Panc1 (cell line): ENCODE measurements at regions not wholly inside any gene's neighbourhood (a gene's known extent, or its start where the extent isn't known, plus 50 kb on each side); places are given as distances from the start of the nearest gene placed in this dataset.

ENCODE experiments used
- ATAC-seq: fragments of 200-7000 bp; cut with Tn5 transposase; 2 replicates; pipeline ENCODE4 v1.9.1; 2020; ENCODE audit warnings: mild to moderate bottlenecking, moderate library complexity
- BruUV-seq: library from RNA; stranded (reverse); fragments of 400-500 nt; replicated peaks from 2 replicates; lab custom pipeline; 2021; lab: Mats Ljungman, UMichigan
- CTCF ChIA-PET: fragments of 300-600 bp; sonication (Branson Sonifier 250); formaldehyde crosslinking; loops from one replicate; lab custom pipeline; 2022; ENCODE audit warnings: antibody characterized with exemption; lab: Charles Lee
- POLR2A ChIA-PET: fragments of 300-600 bp; sonication (Branson Sonifier 250); formaldehyde crosslinking; loops from one replicate; lab custom pipeline; 2022; ENCODE audit warnings: antibody characterized with exemption; lab: Charles Lee
- DNase-seq: peaks from one replicate; pipeline ENCODE4 v3.0.0-alpha.2; 2010; ENCODE audit warnings: low read depth, low spot score
- H3K27ac ChIP-seq: 2 replicates; pipeline ENCODE4 v1.5.1; 2011; ENCODE audit warnings: mild to moderate bottlenecking, low read length, inconsistent platforms
- H3K27me3 ChIP-seq: fragments of 200-500 bp; sonication (Bioruptor generic); 2 replicates; pipeline ENCODE4 v1.6.0; 2014; ENCODE audit warnings: low read length, inconsistent platforms; ENCODE audit not compliant: control insufficient read depth, insufficient read depth
- H3K36me3 ChIP-seq: fragments of 200-500 bp; sonication (Bioruptor generic); 2 replicates; pipeline ENCODE4 v1.5.1; 2014; ENCODE audit warnings: inconsistent platforms, mild to moderate bottlenecking, low read length, moderate library complexity; ENCODE audit not compliant: control insufficient read depth, insufficient read depth
- H3K4me1 ChIP-seq: 2 replicates; pipeline ENCODE4 v1.5.1; 2011; ENCODE audit warnings: inconsistent platforms, mild to moderate bottlenecking, low read length, moderate library complexity; ENCODE audit not compliant: control insufficient read depth, insufficient read depth
- H3K4me3 ChIP-seq, 2 experiments: 2 replicates each; pipeline ENCODE4 v1.5.1; 2011 to 2012; ENCODE audit warnings: low read depth in 2 of 2, low read length in 2 of 2, mild to moderate bottlenecking in 2 of 2, inconsistent platforms in 1 of 2, moderate library complexity in 1 of 2
- H3K9me3 ChIP-seq: fragments of 200-500 bp; sonication (Bioruptor generic); 2 replicates; pipeline ENCODE4 v1.5.1; 2014; ENCODE audit warnings: low read depth, mild to moderate bottlenecking, inconsistent platforms, low read length, moderate library complexity; ENCODE audit not compliant: control insufficient read depth, insufficient read depth
- POLR2AphosphoS5 ChIP-seq: IDR thresholded peaks from 2 replicates; pipeline ENCODE4 v1.6.1; 2012; ENCODE audit warnings: mild to moderate bottlenecking, low read depth, low read length, moderate library complexity
- REST ChIP-seq, 2 experiments: IDR thresholded peaks; 2 replicates each; pipeline ENCODE4 v1.6.1; 2011 to 2012; ENCODE audit warnings: low read depth in 2 of 2, control low read depth in 1 of 2, low read length in 1 of 2, mild to moderate bottlenecking in 1 of 2, moderate library complexity in 1 of 2; ENCODE audit not compliant: insufficient read depth in 1 of 2
- SIN3A ChIP-seq: IDR thresholded peaks from 2 replicates; pipeline ENCODE4 v1.6.1; 2012; ENCODE audit warnings: low read depth, mild to moderate bottlenecking, low read length, moderate library complexity, borderline replicate concordance; ENCODE audit not compliant: insufficient read depth
- TCF7L2 ChIP-seq: IDR thresholded peaks from 2 replicates; pipeline ENCODE4 v1.6.1; 2011; ENCODE audit warnings: mild to moderate bottlenecking, low read depth, low read length, inconsistent platforms
- in situ Hi-C: cut with HindIII; loops from 2 replicates; pipeline ENCODE4 v1.10.0; 2016; ENCODE audit warnings: low sequenced_read_pairs, low pct_unique_long_range_greater_than_20kb
- intact Hi-C: fragments of 100-400 bp; cut with micrococcal nuclease; formaldehyde crosslinking; loops from one replicate; pipeline ENCODE4 v1.10.0; 2022; ENCODE audit not compliant: unreplicated experiment
- TF ChIP-seq, protein P1 (sequence below): fragments of 450-650 bp; IDR thresholded peaks from 2 replicates; pipeline ENCODE4 v1.5.1; 2017; ENCODE audit warnings: mild to moderate bottlenecking

DNA sequence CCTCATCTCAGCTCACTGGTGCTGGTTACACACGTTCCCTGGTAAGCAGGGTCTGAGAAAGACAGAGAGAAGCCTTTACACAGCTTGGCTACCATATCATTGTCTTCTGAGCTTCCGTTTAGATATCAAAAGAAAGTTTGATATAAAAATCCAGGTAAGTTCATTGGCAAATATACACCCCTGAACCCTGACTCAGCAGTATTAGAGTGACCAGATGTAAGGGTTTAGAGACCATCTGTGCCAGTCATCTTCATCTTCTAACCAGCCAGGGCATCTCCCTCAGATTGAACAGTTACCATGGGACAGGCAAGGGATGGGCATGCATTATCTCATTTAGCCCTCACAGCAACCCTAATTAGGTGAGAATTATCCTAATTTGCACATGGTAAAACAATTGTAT is 232.1 kb downstream of the MED10 start:
- H3K9me3 ChIP-seq, result no peaks in the 10 kb centered on the region
- ATAC-seq (no peak), DNase-seq (no peak)
- BruUV-seq, result no TSS peak
- no peaks in the 10 kb centered on the region for H3K4me1 ChIP-seq
- TF ChIP-seq POLR2AphosphoS5 (no peak), SIN3A (no peak), REST (IDR thresholded peaks at IDR 0.05; ENCODE audit: insufficient read depth in 1 of 2, low read depth in 2 of 2, low read length in 1 of 2) (no peak), TCF7L2 (no peak)
- TF ChIP-seq, protein P1, sequence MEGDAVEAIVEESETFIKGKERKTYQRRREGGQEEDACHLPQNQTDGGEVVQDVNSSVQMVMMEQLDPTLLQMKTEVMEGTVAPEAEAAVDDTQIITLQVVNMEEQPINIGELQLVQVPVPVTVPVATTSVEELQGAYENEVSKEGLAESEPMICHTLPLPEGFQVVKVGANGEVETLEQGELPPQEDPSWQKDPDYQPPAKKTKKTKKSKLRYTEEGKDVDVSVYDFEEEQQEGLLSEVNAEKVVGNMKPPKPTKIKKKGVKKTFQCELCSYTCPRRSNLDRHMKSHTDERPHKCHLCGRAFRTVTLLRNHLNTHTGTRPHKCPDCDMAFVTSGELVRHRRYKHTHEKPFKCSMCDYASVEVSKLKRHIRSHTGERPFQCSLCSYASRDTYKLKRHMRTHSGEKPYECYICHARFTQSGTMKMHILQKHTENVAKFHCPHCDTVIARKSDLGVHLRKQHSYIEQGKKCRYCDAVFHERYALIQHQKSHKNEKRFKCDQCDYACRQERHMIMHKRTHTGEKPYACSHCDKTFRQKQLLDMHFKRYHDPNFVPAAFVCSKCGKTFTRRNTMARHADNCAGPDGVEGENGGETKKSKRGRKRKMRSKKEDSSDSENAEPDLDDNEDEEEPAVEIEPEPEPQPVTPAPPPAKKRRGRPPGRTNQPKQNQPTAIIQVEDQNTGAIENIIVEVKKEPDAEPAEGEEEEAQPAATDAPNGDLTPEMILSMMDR, result no peak
- in situ Hi-C loops, result no loop called here
- H3K36me3 ChIP-seq, result no peaks in the 10 kb centered on the region
- ChIA-PET CTCF (no interaction called here), POLR2A (no interaction called here)
- H3K27me3 ChIP-seq, result no peaks in the 10 kb centered on the region; the same call in none of the 2 replicates
- H3K27ac ChIP-seq, result no peak overlapping the region
- intact Hi-C loops, result no loop called here
- no peak overlapping the region for H3K4me3 ChIP-seq

- H3K36me3 ChIP-seq, result no peaks in the 10 kb centered on the region
- DNase-seq (no peak), ATAC-seq (no peak)
- no peaks in the 10 kb centered on the region; the same call in none of the 2 replicates for H3K27me3 ChIP-seq
- H3K9me3 ChIP-seq, result no peaks in the 10 kb centered on the region
- no peak for TF ChIP-seq REST (IDR thresholded peaks at IDR 0.05; ENCODE audit: insufficient read depth in 1 of 2, low read depth in 2 of 2, low read length in 1 of 2)
- no peak for TF ChIP-seq POLR2AphosphoS5
- TF ChIP-seq TCF7L2, result no peak
- no peak for TF ChIP-seq SIN3A
- TF ChIP-seq, protein P1, result no peak
- no peaks in the 10 kb centered on the region for H3K4me1 ChIP-seq
- no TSS peak for BruUV-seq
- in situ Hi-C loops, result no loop called here
- no peak overlapping the region for H3K4me3 ChIP-seq
- intact Hi-C loops, result no loop called here
- ChIA-PET POLR2A (no interaction called here), CTCF (no interaction called here)
- H3K27ac ChIP-seq, result no peak overlapping the region
These were observed 232.6 kb downstream of the MED10 start for GRCh38 chr5:6145616-6146237.
